ENCODE measurements at regions not wholly inside any gene's neighbourhood (a gene's known extent, or its start where the extent isn't known, plus 50 kb on each side); places are given as distances from the start of the nearest gene placed in this dataset.

- no peak overlapping the region for H3K4me3 ChIP-seq (ENCODE audit: low read depth, low read length)
- no peak for TF ChIP-seq CTCF (IDR thresholded peaks at IDR 0.05; ENCODE audit: low read depth, low read length)
Observed at GRCh38 chr2:167859676-167860075, 387.7 kb downstream of the STK39 start.

- H3K4me3 ChIP-seq (ENCODE audit: low read depth, low read length), result no peak overlapping the region
- no peak for TF ChIP-seq CTCF (IDR thresholded peaks at IDR 0.05; ENCODE audit: low read depth, low read length)
Observed at GRCh38 chr2:167858086-167858485, 389.3 kb downstream of the STK39 start.

GRCh38 chr2:167857416-167857815 is 390.0 kb downstream of the STK39 start:
- TF ChIP-seq CTCF (IDR thresholded peaks at IDR 0.05; ENCODE audit: low read depth, low read length), result no peak
- H3K4me3 ChIP-seq (ENCODE audit: low read depth, low read length), result no peak overlapping the region

GRCh38 chr2:167856190-167856589 is 391.2 kb downstream of the STK39 start:
- H3K4me3 ChIP-seq (ENCODE audit: low read depth, low read length), result no peak overlapping the region
- TF ChIP-seq CTCF (IDR thresholded peaks at IDR 0.05; ENCODE audit: low read depth, low read length), result no peak

GRCh38 chr2:167855211-167855610 is 392.2 kb downstream of the STK39 start:
- TF ChIP-seq CTCF (IDR thresholded peaks at IDR 0.05; ENCODE audit: low read depth, low read length), result no peak
- H3K4me3 ChIP-seq (ENCODE audit: low read depth, low read length), result no peak overlapping the region

- no peak for TF ChIP-seq CTCF (IDR thresholded peaks at IDR 0.05; ENCODE audit: low read depth, low read length)
- H3K4me3 ChIP-seq (ENCODE audit: low read depth, low read length), result no peak overlapping the region
Observed at GRCh38 chr2:167853717-167854116, 393.7 kb downstream of the STK39 start.

- H3K4me3 ChIP-seq (ENCODE audit: low read depth, low read length), result no peak overlapping the region
- no peak for TF ChIP-seq CTCF (IDR thresholded peaks at IDR 0.05; ENCODE audit: low read depth, low read length)
Observed at GRCh38 chr2:167851876-167852275, 395.5 kb downstream of the STK39 start.

Data from WI38 (cell line).